HG02852 (cell line): ENCODE measurements at regions not wholly inside any gene's neighbourhood (a gene's known extent, or its start where the extent isn't known, plus 50 kb on each side); places are given as distances from the start of the nearest gene placed in this dataset.

Experiments used
- ATAC-seq: cut with Tn5 transposase; IDR thresholded peaks from one replicate; pipeline ENCODE4 v1.9.1; 2021; ENCODE audit warnings: mild to moderate bottlenecking, moderate library complexity; ENCODE audit not compliant: unreplicated experiment

DNA sequence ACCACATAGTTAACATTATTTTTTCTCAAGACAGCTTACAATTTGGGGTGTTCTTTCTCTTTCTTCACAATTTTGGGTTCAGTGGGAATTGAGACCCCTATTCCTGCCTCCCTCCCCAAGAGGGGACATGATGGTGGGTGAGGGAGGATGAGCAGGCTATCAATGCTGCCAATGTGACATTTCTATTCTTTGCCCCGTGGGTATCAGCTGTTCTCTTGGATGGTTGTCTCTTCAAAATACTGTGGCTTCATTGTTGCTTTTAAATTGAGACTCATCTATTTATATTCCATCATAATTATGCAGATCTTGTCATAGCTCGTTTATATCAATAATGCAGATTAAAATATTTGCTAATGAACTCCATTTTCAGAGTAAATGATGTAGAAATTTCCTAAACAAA is 56.5 kb upstream of the ANO4 start:
- ATAC-seq, result no peak

GRCh38 chr12:100741084-100741711 is 53.4 kb upstream of the ANO4 start:
- no peak for ATAC-seq

DNA sequence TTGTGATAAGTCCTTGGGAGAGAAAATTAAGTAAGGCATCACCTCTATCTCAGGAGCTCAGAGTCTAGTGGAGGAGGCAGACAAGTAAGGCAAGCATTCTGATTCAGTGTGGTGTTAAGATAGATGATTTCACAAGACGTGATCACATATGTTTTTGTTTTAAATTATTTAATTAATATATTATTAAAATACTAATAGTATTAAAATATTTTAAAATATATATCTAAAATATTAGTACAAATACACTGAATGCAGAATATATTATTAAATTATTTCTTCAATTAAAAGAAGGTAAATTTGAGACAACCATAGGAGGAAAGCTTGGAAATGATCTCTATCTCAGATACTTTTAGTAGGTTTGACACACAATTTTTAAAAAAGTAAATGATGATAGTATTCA is 51.5 kb upstream of the ANO4 start:
- ATAC-seq, result no peak
